ENCODE measurements at regions not wholly inside any gene's neighbourhood (a gene's known extent, or its start where the extent isn't known, plus 50 kb on each side); places are given as distances from the start of the nearest gene placed in this dataset.

- DNase-seq (ENCODE audit: low spot score) (no peak), ATAC-seq (ENCODE audit: low FRiP score) (peak; percentile 82)
- no peak for TF ChIP-seq CTCF (IDR thresholded peaks at IDR 0.05)
Observed at GRCh38 chr17:72421128-72422092, 300.6 kb downstream of the SOX9 start.

GRCh38 chr17:72422204-72422504 is 301.3 kb downstream of the SOX9 start:
- DNase-seq (ENCODE audit: low spot score) (no peak), ATAC-seq (ENCODE audit: low FRiP score) (no peak)
- no peak for TF ChIP-seq CTCF (IDR thresholded peaks at IDR 0.05)

- TF ChIP-seq CTCF (IDR thresholded peaks at IDR 0.05) = no peak
- ATAC-seq (ENCODE audit: low FRiP score) = no peak
Observed at GRCh38 chr17:72422505-72423285, 301.9 kb downstream of the SOX9 start.

DNA sequence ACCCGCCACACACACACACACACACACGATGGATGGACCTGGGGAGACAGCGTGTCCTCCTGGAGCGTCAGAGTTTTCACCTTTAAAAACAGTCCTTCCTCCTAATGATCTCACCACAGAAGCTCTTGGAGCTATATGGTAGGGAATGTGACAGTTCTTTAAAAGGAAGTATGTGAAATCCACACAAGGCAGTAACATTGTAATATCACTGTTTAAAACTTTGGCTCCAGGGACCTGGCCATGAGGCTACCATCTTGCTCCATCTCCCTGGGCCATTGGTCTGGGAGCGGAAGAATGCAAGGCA is 302.4 kb downstream of the SOX9 start:
- no peak for ATAC-seq (ENCODE audit: low FRiP score)
- no peak for TF ChIP-seq CTCF (IDR thresholded peaks at IDR 0.05)

More at GRCh38 chr17:72422505-72423285, 301.9 kb downstream of the SOX9 start:
- DNase-seq (ENCODE audit: low spot score) = no peak

GRCh38 chr17:72423718-72424117 is 302.9 kb downstream of the SOX9 start:
- no peak for TF ChIP-seq CTCF (IDR thresholded peaks at IDR 0.05)
- ATAC-seq (ENCODE audit: low FRiP score) = no peak
- no peak for DNase-seq (ENCODE audit: low spot score)

More for the DNA sequence above, 302.4 kb downstream of the SOX9 start:
- DNase-seq (ENCODE audit: low spot score) = no peak

DNA sequence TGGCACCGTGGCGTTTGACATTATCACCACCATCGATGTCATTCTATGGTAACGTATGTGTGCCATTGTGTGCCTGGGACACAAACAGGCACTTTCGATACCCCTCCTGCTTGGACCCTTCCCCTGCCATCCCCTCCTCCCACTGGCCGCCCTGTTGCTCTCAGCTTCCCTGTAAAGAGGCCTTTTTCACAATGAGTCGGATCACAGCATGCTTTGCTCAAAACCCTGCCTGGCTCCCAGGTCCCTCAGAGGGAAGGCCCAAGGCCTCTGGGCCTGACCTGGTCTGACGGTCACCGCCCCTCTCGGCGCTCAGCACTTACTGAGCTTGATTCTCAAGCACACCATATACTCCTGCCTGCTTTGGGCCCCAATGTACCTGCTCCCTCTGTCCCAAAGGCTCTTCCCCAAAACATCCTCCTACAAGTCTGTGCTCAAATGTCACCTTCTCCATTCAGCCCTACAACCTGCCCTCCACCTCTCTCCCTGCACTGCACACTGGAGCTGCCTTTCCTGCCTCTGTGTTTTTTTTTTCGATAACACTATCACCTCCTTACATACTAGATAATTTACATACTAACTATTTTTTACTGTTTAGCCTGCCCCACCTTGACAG is 303.8 kb downstream of the SOX9 start:
- DNase-seq (ENCODE audit: low spot score) (no peak), ATAC-seq (ENCODE audit: low FRiP score) (no peak)
- TF ChIP-seq CTCF (IDR thresholded peaks at IDR 0.05) = no peak
